Uterus (tissue), 2 donors: ENCODE measurements at regions not wholly inside any gene's neighbourhood (a gene's known extent, or its start where the extent isn't known, plus 50 kb on each side); places are given as distances from the start of the nearest gene placed in this dataset.

Experiments
- CTCF ChIP-seq, 4 experiments: fragments of 200-600 bp in 2 of 4; fragments of 450-650 bp in 2 of 4; sonication (generic) in 2 of 4; IDR thresholded peaks; one replicate each; pipeline ENCODE4 v1.5.1; 2016 to 2019; ENCODE audit warnings: antibody characterized with exemption in 4 of 4, mild to moderate bottlenecking in 2 of 4, moderate library complexity in 1 of 4
- POLR2A ChIP-seq, 2 donors: fragments of 450-650 bp; IDR thresholded peaks; one replicate each; pipeline ENCODE4 v1.6.1; 2016; ENCODE audit warnings: antibody characterized with exemption in 2 of 2, mild to moderate bottlenecking in 1 of 2, moderate library complexity in 1 of 2

GRCh38 chr2:5537180-5537688 lies 154.9 kb upstream of the SOX11 start:
- no peak for TF ChIP-seq CTCF (IDR thresholded peaks at IDR 0.05)
- TF ChIP-seq POLR2A (IDR thresholded peaks at IDR 0.05) = no peak
